Endodermal cell (in vitro differentiated cells): ENCODE measurements at regions not wholly inside any gene's neighbourhood (a gene's known extent, or its start where the extent isn't known, plus 50 kb on each side); places are given as distances from the start of the nearest gene placed in this dataset.

ENCODE experiments used
- DNase-seq: peaks from one replicate; pipeline ENCODE4 v3.0.0-alpha.2; 2017
- H3K27ac ChIP-seq: 2 replicates; pipeline ENCODE4 v1.5.1; 2013; ENCODE audit warnings: mild to moderate bottlenecking, low read depth, low read length, moderate library complexity
- H3K27me3 ChIP-seq: 2 replicates; pipeline ENCODE4 v1.6.1; 2013; ENCODE audit warnings: mild to moderate bottlenecking, low read length, moderate library complexity; ENCODE audit not compliant: insufficient read depth, control insufficient read depth, poor library complexity, severe bottlenecking
- H3K36me3 ChIP-seq: 2 replicates; pipeline ENCODE4 v1.7.0; 2013; ENCODE audit warnings: mild to moderate bottlenecking, low read length, moderate library complexity; ENCODE audit not compliant: control insufficient read depth, insufficient read depth
- H3K4me1 ChIP-seq: one replicate; pipeline ENCODE4 v1.7.0; 2013; ENCODE audit warnings: low read length; ENCODE audit not compliant: control insufficient read depth, insufficient read depth
- H3K4me3 ChIP-seq: 2 replicates; pipeline ENCODE4 v1.5.1; 2013; ENCODE audit warnings: mild to moderate bottlenecking, low read length, moderate library complexity
- H3K9ac ChIP-seq: 2 replicates; pipeline ENCODE4 v1.6.1; 2013; ENCODE audit warnings: mild to moderate bottlenecking, low read length, moderate library complexity; ENCODE audit not compliant: poor library complexity, severe bottlenecking; ENCODE audit errors: extremely low read depth
- H3K9me3 ChIP-seq: 2 replicates; pipeline ENCODE4 v1.6.1; 2013; ENCODE audit warnings: mild to moderate bottlenecking, low read length, moderate library complexity; ENCODE audit not compliant: control insufficient read depth
- H3K27ac Mint-ChIP-seq: 2 replicates; pipeline ENCODE4 v1.8.0; 2020; ENCODE audit warnings: mixed read lengths
- H3K27me3 Mint-ChIP-seq: 2 replicates; pipeline ENCODE4 v1.8.0; 2021; ENCODE audit warnings: mild to moderate bottlenecking, mixed read lengths; ENCODE audit not compliant: insufficient read depth
- H3K36me3 Mint-ChIP-seq: 2 replicates; pipeline ENCODE4 v1.8.0; 2020; ENCODE audit warnings: low read depth, mixed read lengths
- H3K4me1 Mint-ChIP-seq: 2 replicates; pipeline ENCODE4 v1.8.0; 2020; ENCODE audit warnings: mixed read lengths
- H3K4me3 Mint-ChIP-seq: 2 replicates; pipeline ENCODE4 v1.8.0; 2020; ENCODE audit warnings: mild to moderate bottlenecking, moderate library complexity, mixed read lengths
- H3K9me3 Mint-ChIP-seq: 2 replicates; pipeline ENCODE4 v1.8.0; 2020; ENCODE audit warnings: mild to moderate bottlenecking, mixed read lengths
- WGBS, 2 experiments: methylation state at CpG; one replicate each; pipeline versions ENCODE4 v1.1.5 to v1.1.7; 2013; ENCODE audit warnings: missing lambda C conversion rate in 2 of 2, mixed read lengths in 1 of 2; ENCODE audit not compliant: insufficient coverage in 1 of 2, insufficient read length in 1 of 2; 5-methylcytosine and 5-hydroxymethylcytosine counted together
- TF ChIP-seq, protein P1 (sequence below): fragments of 200-600 bp; sonication (generic); conservative IDR thresholded peaks from 2 replicates; pipeline ENCODE4 v1.5.0; 2021; ENCODE audit warnings: antibody characterized with exemption, mild to moderate bottlenecking

DNA sequence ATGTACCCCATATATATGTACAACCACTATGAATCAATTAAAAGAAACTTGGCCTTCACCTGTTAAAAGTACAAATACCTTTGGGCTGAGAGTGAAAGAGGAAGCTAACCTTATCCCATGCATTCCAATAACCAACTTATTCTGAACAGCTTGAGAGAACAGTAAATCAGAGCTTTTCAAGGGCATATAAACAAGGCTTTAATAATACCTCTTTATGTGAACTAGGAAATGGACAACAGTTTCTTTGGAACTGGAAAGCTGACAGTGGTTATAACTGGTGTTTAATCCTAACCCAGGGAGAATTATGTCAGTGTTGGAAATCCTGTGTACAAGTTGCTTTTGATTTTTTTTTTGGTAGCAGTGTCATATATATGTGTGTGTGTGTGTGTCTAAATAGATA lies 170.5 kb downstream of the TFAP2B start:
- Histone ChIP-seq H3K27ac (no peak overlapping the region), H3K36me3 (no peaks in the 10 kb centered on the region), H3K4me3 (no peak overlapping the region), H3K27me3 (no peaks in the 10 kb centered on the region), H3K4me1 (no peaks in the 10 kb centered on the region), H3K9ac (no peak overlapping the region), H3K9me3 (no peaks in the 10 kb centered on the region)
- H3K36me3 Mint-ChIP-seq = no peaks in the 10 kb centered on the region
- no peaks in the 10 kb centered on the region for H3K4me1 Mint-ChIP-seq
- H3K27ac Mint-ChIP-seq = no peak overlapping the region
- no peak for DNase-seq
- TF ChIP-seq, protein P1, sequence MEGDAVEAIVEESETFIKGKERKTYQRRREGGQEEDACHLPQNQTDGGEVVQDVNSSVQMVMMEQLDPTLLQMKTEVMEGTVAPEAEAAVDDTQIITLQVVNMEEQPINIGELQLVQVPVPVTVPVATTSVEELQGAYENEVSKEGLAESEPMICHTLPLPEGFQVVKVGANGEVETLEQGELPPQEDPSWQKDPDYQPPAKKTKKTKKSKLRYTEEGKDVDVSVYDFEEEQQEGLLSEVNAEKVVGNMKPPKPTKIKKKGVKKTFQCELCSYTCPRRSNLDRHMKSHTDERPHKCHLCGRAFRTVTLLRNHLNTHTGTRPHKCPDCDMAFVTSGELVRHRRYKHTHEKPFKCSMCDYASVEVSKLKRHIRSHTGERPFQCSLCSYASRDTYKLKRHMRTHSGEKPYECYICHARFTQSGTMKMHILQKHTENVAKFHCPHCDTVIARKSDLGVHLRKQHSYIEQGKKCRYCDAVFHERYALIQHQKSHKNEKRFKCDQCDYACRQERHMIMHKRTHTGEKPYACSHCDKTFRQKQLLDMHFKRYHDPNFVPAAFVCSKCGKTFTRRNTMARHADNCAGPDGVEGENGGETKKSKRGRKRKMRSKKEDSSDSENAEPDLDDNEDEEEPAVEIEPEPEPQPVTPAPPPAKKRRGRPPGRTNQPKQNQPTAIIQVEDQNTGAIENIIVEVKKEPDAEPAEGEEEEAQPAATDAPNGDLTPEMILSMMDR = no peak
- peaks cover 15% of the 10 kb centered on the region for H3K27me3 Mint-ChIP-seq
- no peak overlapping the region for H3K4me3 Mint-ChIP-seq
- no peaks in the 10 kb centered on the region for H3K9me3 Mint-ChIP-seq

DNA sequence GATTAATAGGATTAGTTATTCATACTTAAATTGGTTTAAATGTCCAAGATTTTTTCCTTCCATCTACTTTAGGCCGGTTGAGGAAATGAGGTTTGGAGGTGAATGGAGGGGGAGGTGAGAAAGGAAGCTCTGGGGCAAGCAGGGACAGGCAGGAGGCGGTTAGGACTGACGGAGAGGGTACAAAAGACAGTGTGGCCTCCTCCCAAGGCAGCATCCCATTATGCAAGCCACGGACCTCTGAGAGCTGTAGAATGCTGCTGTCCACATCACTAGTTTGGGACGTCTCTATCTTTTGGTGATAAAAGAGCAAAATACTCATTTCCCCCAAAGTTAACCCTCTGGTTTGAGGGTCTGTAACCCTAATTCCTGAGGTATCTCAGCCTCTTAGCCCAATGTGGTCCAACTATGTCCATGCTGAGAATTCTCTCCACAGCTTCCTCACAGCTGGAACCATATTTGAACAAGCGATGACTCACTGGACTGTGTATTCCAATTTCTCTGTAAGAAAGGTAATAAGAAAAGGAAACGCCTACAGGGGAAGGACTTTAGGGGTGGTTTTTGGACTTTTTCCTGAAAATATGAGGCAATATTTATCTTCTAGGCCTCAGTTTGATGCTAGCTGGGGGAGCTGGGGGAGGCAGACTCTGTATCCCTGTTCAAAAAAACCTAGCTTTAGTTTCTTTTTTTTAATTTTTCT lies 172.2 kb downstream of the TFAP2B start:
- Histone ChIP-seq H3K4me1 (no peaks in the 10 kb centered on the region), H3K9ac (no peak overlapping the region), H3K27ac (no peak overlapping the region), H3K27me3 (no peaks in the 10 kb centered on the region), H3K4me3 (no peak overlapping the region), H3K9me3 (no peaks in the 10 kb centered on the region), H3K36me3 (no peaks in the 10 kb centered on the region)
- Mint-ChIP-seq H3K4me3 (no peak overlapping the region), H3K36me3 (no peaks in the 10 kb centered on the region), H3K27me3 (peaks cover 9% of the 10 kb centered on the region), H3K4me1 (no peaks in the 10 kb centered on the region), H3K27ac (no peak overlapping the region), H3K9me3 (no peaks in the 10 kb centered on the region)
- DNase-seq = no peak
- 82 to 96% methylated on average over 5 to 7 of the region's 7 CpGs for WGBS, 2 experiments
- TF ChIP-seq, protein P1 = no peak

DNA sequence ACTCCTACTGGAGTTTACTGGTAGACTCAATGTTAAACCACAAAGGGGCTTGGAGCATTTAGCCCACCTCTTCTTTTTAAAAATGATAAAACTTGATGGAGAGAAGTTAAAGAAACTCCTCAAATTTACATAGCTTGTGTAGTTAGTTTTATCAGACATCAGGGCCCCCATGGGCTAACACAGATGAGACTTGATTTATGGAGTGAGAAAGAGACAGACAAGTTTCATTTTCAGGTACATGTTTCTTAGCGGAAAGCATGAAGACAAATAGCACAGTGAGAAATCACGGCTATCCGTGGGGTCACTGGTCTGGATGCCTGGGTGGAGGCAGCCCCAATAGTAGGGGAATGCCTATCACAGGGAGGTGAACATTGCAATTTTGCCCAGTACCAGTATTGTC lies 173.6 kb downstream of the TFAP2B start:
- no peaks in the 10 kb centered on the region for H3K27me3 ChIP-seq
- peaks cover 9% of the 10 kb centered on the region for H3K27me3 Mint-ChIP-seq
- no peak overlapping the region for H3K4me3 ChIP-seq
- no peak overlapping the region for H3K4me3 Mint-ChIP-seq
- H3K36me3 Mint-ChIP-seq = no peaks in the 10 kb centered on the region
- TF ChIP-seq, protein P1 = no peak
- H3K4me1 ChIP-seq = no peaks in the 10 kb centered on the region
- H3K9me3 Mint-ChIP-seq = no peaks in the 10 kb centered on the region
- WGBS, 2 experiments = 93 to 100% methylated on average over 3 of the region's 3 CpGs
- DNase-seq = no peak
- H3K4me1 Mint-ChIP-seq = no peaks in the 10 kb centered on the region
- H3K36me3 ChIP-seq = no peaks in the 10 kb centered on the region
- H3K9me3 ChIP-seq = no peaks in the 10 kb centered on the region
- H3K9ac ChIP-seq = no peak overlapping the region
- H3K27ac Mint-ChIP-seq = no peak overlapping the region
- H3K27ac ChIP-seq = no peak overlapping the region
